ENCODE measurements at regions not wholly inside any gene's neighbourhood (a gene's known extent, or its start where the extent isn't known, plus 50 kb on each side); places are given as distances from the start of the nearest gene placed in this dataset.
"Not testable (repeated sequence)": the region's sequence is repeated elsewhere in the genome, so short reads cannot be mapped to it uniquely, and the experiment has no call there.

DNA sequence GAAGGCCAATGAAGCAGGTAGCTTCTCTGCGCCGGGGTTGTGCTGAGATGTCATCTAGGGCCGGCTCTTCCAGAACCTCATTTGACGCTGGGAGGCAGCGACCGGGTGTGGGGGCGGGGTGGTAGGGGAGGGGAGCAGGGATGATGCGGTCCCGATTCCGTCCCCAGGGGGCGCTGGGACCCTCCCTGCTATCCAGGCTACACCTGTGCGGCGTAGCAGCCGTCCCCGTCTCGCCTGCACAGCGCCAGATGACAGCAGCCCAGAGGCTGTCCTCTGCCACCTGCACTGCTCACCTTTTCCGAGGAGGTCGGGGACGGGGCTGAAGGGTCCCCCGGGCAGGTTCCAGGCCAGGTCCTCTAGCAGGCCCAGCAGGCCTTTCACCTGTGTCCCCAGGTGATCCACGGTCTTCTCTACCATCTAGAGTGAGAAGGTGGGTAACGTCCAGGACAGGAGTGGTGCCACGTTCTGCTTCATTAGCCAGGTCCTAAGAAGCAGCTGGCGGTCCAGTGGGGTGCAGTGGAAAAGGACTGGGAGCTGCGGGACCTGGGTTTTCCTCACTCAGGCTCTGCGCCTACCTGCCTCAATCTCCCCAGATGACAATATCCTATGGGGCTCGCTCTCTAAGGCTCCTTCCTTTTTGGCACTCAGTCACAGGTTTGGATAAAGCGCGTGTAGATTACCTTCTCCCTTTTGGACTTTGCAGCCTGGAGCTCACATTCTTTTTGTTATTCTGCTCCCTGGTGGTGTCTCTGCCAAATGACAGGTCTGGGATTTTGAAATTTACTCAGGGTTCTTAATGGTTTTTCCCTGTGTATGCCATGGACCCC, 56.0 kb upstream of the RAB6C start:
- DNase-seq: peak; percentile 67

DNA sequence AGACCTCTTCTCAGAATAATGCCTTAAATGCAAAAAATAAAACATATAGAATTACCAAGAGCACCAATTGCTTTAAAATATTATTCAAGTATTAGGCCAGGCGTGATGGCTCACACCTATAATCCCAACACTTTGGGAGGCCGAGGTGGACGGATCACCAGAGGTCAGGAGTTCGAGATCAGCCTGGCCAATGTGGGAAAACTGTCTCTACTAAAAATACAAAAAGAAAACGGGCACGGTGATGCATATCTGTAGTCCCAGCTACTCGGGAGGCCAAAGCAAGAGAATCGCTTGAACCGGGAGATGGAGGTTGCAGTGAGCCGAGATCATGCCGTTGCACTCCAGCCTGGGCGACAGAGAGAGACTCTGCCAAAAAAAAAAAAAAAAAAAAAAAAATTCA, 55.4 kb upstream of the RAB6C start:
- DNase-seq: not testable (repeated sequence)

DNA sequence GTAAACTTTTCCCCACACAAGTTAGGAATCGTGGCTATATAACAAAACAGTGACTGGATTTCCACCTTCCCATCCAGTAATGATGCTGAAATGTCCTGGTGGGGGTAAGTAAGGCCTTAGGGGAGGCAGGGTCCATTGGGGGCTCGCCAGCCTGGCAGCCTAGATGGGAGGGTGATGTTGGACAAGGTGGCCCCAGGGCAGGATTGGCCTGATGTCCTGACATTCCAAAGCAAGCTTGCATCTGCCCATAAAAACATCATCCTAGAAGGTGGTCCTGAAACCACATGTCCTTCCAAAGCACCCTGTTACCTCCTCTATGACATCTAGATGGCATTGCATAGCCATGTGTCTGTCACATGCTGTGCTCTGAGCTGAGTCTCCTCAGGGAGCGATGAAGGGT, 54.1 kb upstream of the RAB6C start:
- DNase-seq: no peak

DNA sequence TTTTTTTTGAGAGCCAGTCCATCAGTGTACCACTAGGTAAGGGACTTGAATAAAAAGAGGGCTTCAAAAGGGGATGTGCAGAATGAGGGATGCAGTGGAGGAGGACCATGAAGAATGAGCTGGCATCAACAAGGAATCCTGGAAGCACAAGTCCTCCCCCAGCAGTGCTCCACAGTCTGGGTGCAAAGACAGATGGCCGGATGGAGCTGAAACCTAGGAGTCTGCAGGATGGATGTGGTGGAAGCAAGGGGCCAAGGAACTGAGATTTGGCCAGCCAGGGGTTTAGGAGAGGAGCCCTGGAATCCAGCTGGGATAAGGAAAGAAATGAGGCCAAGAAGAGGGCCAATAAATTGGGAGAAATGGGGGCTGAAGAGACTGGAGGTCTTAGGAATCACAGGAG, 51.8 kb upstream of the RAB6C start:
- no peak for DNase-seq

DNA sequence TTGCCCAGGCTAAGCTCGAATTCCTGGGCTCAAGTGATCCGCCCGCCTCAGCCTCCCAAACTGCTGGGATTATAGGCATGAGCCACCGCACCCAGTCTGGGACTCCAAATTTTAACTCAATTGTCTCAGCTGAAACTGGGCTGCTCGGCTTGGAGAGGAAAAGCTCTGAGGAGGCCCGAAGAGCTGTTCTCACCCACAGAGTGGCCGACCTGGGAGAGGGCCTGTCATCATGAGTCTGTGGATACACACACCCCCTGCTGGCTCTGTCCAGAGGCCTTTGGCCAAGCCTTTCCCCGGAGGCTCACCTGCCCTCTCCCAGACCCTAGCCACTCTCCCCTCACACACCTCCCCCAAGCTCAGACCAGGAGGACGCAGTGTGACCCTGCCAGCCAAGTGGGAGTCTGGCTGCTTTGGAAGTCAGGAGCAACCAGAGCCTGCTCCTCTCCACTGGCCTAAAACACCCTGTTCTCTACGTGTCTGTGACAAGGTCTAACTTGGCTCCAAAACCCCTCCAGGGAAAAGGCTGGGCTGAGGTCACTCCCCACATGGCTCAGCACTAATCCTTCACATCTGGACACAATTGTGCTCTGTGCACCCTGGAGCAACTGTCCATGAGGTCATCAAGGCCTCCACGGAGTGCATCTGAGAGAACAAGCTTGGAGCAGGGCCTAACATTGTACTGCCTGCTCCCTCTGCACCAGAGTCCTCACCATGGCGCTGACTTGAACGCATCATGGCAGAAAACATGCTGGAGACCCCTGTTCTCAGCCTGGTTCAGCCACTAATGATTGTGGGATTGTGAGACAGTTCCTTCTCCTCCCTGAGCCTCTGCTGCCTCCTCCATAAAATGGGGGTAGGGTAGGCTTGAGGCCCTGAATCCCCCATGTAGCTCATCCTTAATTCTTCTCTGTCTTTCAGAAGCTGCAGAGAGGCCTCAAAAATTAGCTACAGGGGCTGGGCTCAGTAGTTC, 49.9 kb upstream of the RAB6C start:
- no peak for DNase-seq

All from NCI-H510A treated with DMSO at 0.1 percent for 48 hours (cell line).